H9 (cell line): ENCODE measurements at regions not wholly inside any gene's neighbourhood (a gene's known extent, or its start where the extent isn't known, plus 50 kb on each side); places are given as distances from the start of the nearest gene placed in this dataset.
A peak's percentile ranks its signal among the peaks of the same experiment; 100 is the strongest.

Source experiments
- DNase-seq: peaks from one replicate; pipeline ENCODE4 v3.0.0-alpha.2; 2017
- H2AFZ ChIP-seq: one replicate; pipeline ENCODE4 v1.6.1; 2013; ENCODE audit warnings: mild to moderate bottlenecking, low read length, control low read depth, moderate library complexity
- H2AK5ac ChIP-seq: 2 replicates; pipeline ENCODE4 v1.6.1; 2013; ENCODE audit warnings: low read length, control low read depth, mixed read lengths; ENCODE audit not compliant: insufficient read length
- H2BK120ac ChIP-seq: one replicate; pipeline ENCODE4 v1.6.1; 2013; ENCODE audit warnings: low read depth, mild to moderate bottlenecking, low read length, control low read depth, inconsistent platforms; ENCODE audit not compliant: poor library complexity, severe bottlenecking
- H2BK12ac ChIP-seq: 2 replicates; pipeline ENCODE4 v1.6.1; 2013; ENCODE audit warnings: low read length, control low read depth, mixed read lengths, low read depth; ENCODE audit not compliant: insufficient read length
- H2BK15ac ChIP-seq: 2 replicates; pipeline ENCODE4 v1.6.1; 2013; ENCODE audit warnings: low read depth, low read length, control low read depth
- H2BK20ac ChIP-seq: one replicate; pipeline ENCODE4 v1.6.1; 2013; ENCODE audit warnings: low read depth, mild to moderate bottlenecking, low read length, control low read depth, inconsistent platforms; ENCODE audit not compliant: poor library complexity, severe bottlenecking
- H2BK5ac ChIP-seq: 2 replicates; pipeline ENCODE4 v1.6.1; 2013; ENCODE audit warnings: low read length, control low read depth, mixed read lengths; ENCODE audit not compliant: insufficient read length
- H3K14ac ChIP-seq: 2 replicates; pipeline ENCODE4 v1.6.1; 2013; ENCODE audit warnings: low read length, control low read depth; ENCODE audit not compliant: insufficient read depth
- H3K18ac ChIP-seq: 2 replicates; pipeline ENCODE4 v1.6.1; 2013; ENCODE audit warnings: low read depth, mild to moderate bottlenecking, mixed read lengths, low read length, control low read depth; ENCODE audit not compliant: insufficient read length
- H3K23ac ChIP-seq: 2 replicates; pipeline ENCODE4 v1.6.1; 2013; ENCODE audit warnings: low read length, control low read depth, mixed read lengths, low read depth; ENCODE audit not compliant: insufficient read length
- H3K23me2 ChIP-seq: 2 replicates; pipeline ENCODE4 v1.6.1; 2013; ENCODE audit warnings: low read depth, mild to moderate bottlenecking, mixed read lengths, low read length, control low read depth; ENCODE audit not compliant: insufficient read length, poor library complexity, severe bottlenecking
- H3K27ac ChIP-seq: 2 replicates; pipeline ENCODE4 v1.5.1; 2013; ENCODE audit warnings: low read length, control low read depth, mixed read lengths, low read depth; ENCODE audit not compliant: insufficient read length
- H3K27me3 ChIP-seq: 2 replicates; pipeline ENCODE4 v1.6.1; 2013; ENCODE audit warnings: low read length, control low read depth, inconsistent platforms; ENCODE audit not compliant: insufficient read depth
- H3K4ac ChIP-seq: 2 replicates; pipeline ENCODE4 v1.6.1; 2013; ENCODE audit warnings: low read depth, mild to moderate bottlenecking, control low read depth, inconsistent platforms, low read length, moderate library complexity
- H3K4me1 ChIP-seq: 2 replicates; pipeline ENCODE4 v1.6.1; 2013; ENCODE audit warnings: low read length, control low read depth, inconsistent platforms; ENCODE audit not compliant: insufficient read depth
- H3K4me2 ChIP-seq: 2 replicates; pipeline ENCODE4 v1.6.1; 2013; ENCODE audit warnings: low read length, control low read depth, mixed read lengths; ENCODE audit not compliant: insufficient read length, insufficient read depth
- H3K56ac ChIP-seq: 2 replicates; pipeline ENCODE4 v1.6.1; 2013; ENCODE audit warnings: low read depth, mild to moderate bottlenecking, mixed read lengths, low read length, control low read depth; ENCODE audit not compliant: insufficient read length
- H3K79me1 ChIP-seq: 2 replicates; pipeline ENCODE4 v1.6.1; 2013; ENCODE audit warnings: low read depth, mild to moderate bottlenecking, moderate library complexity, low read length, control low read depth, inconsistent platforms; ENCODE audit not compliant: insufficient read depth, poor library complexity, severe bottlenecking
- H3K79me2 ChIP-seq: 2 replicates; pipeline ENCODE4 v1.6.1; 2013; ENCODE audit warnings: low read length, control low read depth, inconsistent platforms; ENCODE audit not compliant: insufficient read depth
- H3K9ac ChIP-seq: 2 replicates; pipeline ENCODE4 v1.6.1; 2013; ENCODE audit warnings: low read length, control low read depth, mixed read lengths; ENCODE audit not compliant: insufficient read length; ENCODE audit errors: extremely low read depth
- H3K9me3 ChIP-seq: one replicate; pipeline ENCODE4 v1.6.1; 2013; ENCODE audit warnings: low read depth, low read length, inconsistent platforms; ENCODE audit not compliant: control insufficient read depth
- H3T11ph ChIP-seq: one replicate; pipeline ENCODE4 v1.6.1; 2013; ENCODE audit warnings: mild to moderate bottlenecking, low read length, control low read depth, inconsistent platforms
- H4K20me1 ChIP-seq: one replicate; pipeline ENCODE4 v1.6.1; 2013; ENCODE audit not compliant: control insufficient read depth, insufficient read length, insufficient read depth
- H4K5ac ChIP-seq: 2 replicates; pipeline ENCODE4 v1.6.1; 2013; ENCODE audit warnings: low read depth, mild to moderate bottlenecking, mixed read lengths, low read length, control low read depth; ENCODE audit not compliant: insufficient read length
- H4K8ac ChIP-seq: replicated peaks from 2 replicates; pipeline ENCODE4 v1.6.1; 2013; ENCODE audit warnings: low read length, control low read depth, mixed read lengths, low read depth; ENCODE audit not compliant: insufficient read length
- H4K91ac ChIP-seq: 2 replicates; pipeline ENCODE4 v1.6.1; 2013; ENCODE audit warnings: low read depth, mild to moderate bottlenecking, moderate library complexity, mixed read lengths, low read length, control low read depth; ENCODE audit not compliant: insufficient read length
- H3K27ac Mint-ChIP-seq, 3 experiments: 2 replicates in 2 of 3; 3 replicates in 1 of 3; pipeline ENCODE4 v1.8.0; 2020 to 2021; ENCODE audit warnings: mixed read lengths in 3 of 3, mild to moderate bottlenecking in 1 of 3, moderate library complexity in 1 of 3
- H3K27me3 Mint-ChIP-seq: 2 replicates; pipeline ENCODE4 v1.8.0; 2021; ENCODE audit warnings: low read depth, mild to moderate bottlenecking, moderate library complexity, mixed read lengths
- H3K36me3 Mint-ChIP-seq, 3 experiments: 2 replicates in 2 of 3; 3 replicates in 1 of 3; pipeline ENCODE4 v1.8.0; 2020 to 2021; ENCODE audit warnings: low read depth in 3 of 3, mixed read lengths in 3 of 3; ENCODE audit not compliant: insufficient read depth in 1 of 3
- H3K4me1 Mint-ChIP-seq, 2 experiments: 2 replicates each; pipeline ENCODE4 v1.8.0; 2020; ENCODE audit warnings: mixed read lengths in 2 of 2
- H3K4me3 Mint-ChIP-seq, 2 experiments: 2 replicates in 1 of 2; 3 replicates in 1 of 2; pipeline ENCODE4 v1.8.0; 2020 to 2021; ENCODE audit warnings: mild to moderate bottlenecking in 2 of 2, mixed read lengths in 2 of 2, moderate library complexity in 1 of 2
- H3K9me3 Mint-ChIP-seq, 2 experiments: 2 replicates in 1 of 2; 3 replicates in 1 of 2; pipeline ENCODE4 v1.8.0; 2020; ENCODE audit warnings: mild to moderate bottlenecking in 2 of 2, mixed read lengths in 2 of 2, moderate library complexity in 1 of 2
- CTCF ChIP-seq: fragments of 200-600 bp; sonication (generic); conservative IDR thresholded peaks from 3 replicates; pipeline ENCODE4 v1.8.0; 2021; ENCODE audit warnings: antibody characterized with exemption, mild to moderate bottlenecking
- WGBS: extraction: QIAGEN DNeasy Blood & Tissue Kit; methylation state at CpG from one replicate; pipeline ENCODE4 v1.1.7; 2013; ENCODE audit warnings: missing lambda C conversion rate, low lambda C conversion rate, mixed read lengths; ENCODE audit not compliant: insufficient read length; ENCODE audit errors: extremely low coverage; 5-methylcytosine and 5-hydroxymethylcytosine counted together

- Histone ChIP-seq H3K23ac (no peak overlapping the region), H2BK15ac (no peak overlapping the region), H3K27ac (no peak overlapping the region), H2BK5ac (no peak overlapping the region), H4K5ac (no peak overlapping the region), H2AK5ac (no peak overlapping the region), H3K18ac (no peak overlapping the region), H2BK20ac (no peak overlapping the region), H3T11ph (no peak overlapping the region), H3K23me2 (no peaks in the 10 kb centered on the region), H3K27me3 (no peaks in the 10 kb centered on the region), H3K14ac (no peak overlapping the region), H2BK120ac (no peak overlapping the region), H3K9ac (no peak overlapping the region), H3K9me3 (no peaks in the 10 kb centered on the region), H2BK12ac (no peak overlapping the region), H3K79me2 (no peaks in the 10 kb centered on the region), H2AFZ (no peak overlapping the region), H4K91ac (no peak overlapping the region), H4K8ac (no peak overlapping the region), H3K56ac (no peak overlapping the region), H3K79me1 (no peaks in the 10 kb centered on the region), H3K4me2 (no peak overlapping the region), H3K4ac (no peak overlapping the region), H3K4me1 (no peaks in the 10 kb centered on the region), H4K20me1 (no peaks in the 10 kb centered on the region)
- H3K4me3 Mint-ChIP-seq, result no peak overlapping the region
- peaks cover 0 to 11% of the 10 kb centered on the region in 2 experiments for H3K4me1 Mint-ChIP-seq
- no peak for TF ChIP-seq CTCF
- H3K36me3 Mint-ChIP-seq, result peaks cover 4 to 9% (median 6%) of the 10 kb centered on the region in 3 experiments; a peak in 5 of 7 replicates
- WGBS, result no CpG with 5 or more reads among the region's 7 CpGs
- no peak for DNase-seq
- peak overlapping the region in 1 of 3 experiments; percentile 71; a peak in 2 of 7 replicates for H3K27ac Mint-ChIP-seq
- H3K27me3 Mint-ChIP-seq, result 0 out of 2 replicates have a peak, but pooled peaks cover under 1% of the 10 kb centered on the region
- H3K9me3 Mint-ChIP-seq, result peaks cover 5 to 12% of the 10 kb centered on the region in 2 experiments; a peak in 4 of 5 replicates
Observed at GRCh38 chr16:9392956-9393355, 301.5 kb downstream of the HAPSTR1 start.
